ENCODE measurements at regions not wholly inside any gene's neighbourhood (a gene's known extent, or its start where the extent isn't known, plus 50 kb on each side); places are given as distances from the start of the nearest gene placed in this dataset.

- no peak; the same call in 1 of the 2 replicates for TF ChIP-seq ZNF451 (CRISPR knock-in tag; IDR thresholded peaks at IDR 0.05)
- no peak for TF ChIP-seq ZBTB37 (CRISPR knock-in tag; IDR thresholded peaks at IDR 0.05)
- no peak for TF ChIP-seq FOXP1 (IDR thresholded peaks at IDR 0.05)
- TF ChIP-seq FOXP1 (CRISPR knock-in tag; IDR thresholded peaks at IDR 0.05), result no peak
- TF ChIP-seq E2F1 (CRISPR knock-in tag; IDR thresholded peaks at IDR 0.05), result no peak
- no peak for TF ChIP-seq NFKB2 (CRISPR knock-in tag; IDR thresholded peaks at IDR 0.05; ENCODE audit: borderline replicate concordance)
- TF ChIP-seq FOXA3 (CRISPR knock-in tag; IDR thresholded peaks at IDR 0.05), result no peak
- TF ChIP-seq ZSCAN30 (CRISPR knock-in tag; IDR thresholded peaks at IDR 0.05), result no peak
- no peak for TF ChIP-seq ZNF781 (CRISPR knock-in tag; IDR thresholded peaks at IDR 0.05; ENCODE audit: borderline replicate concordance, not compliant biosample characterization)
- peak; percentile 46; the same call in 1 of the 2 replicates for TF ChIP-seq NRL (CRISPR knock-in tag; IDR thresholded peaks at IDR 0.05; ENCODE audit: borderline replicate concordance)
- TF ChIP-seq ZMAT3 (CRISPR knock-in tag; conservative IDR thresholded peaks at IDR 0.05), result no peak; the same call in 1 of the 2 replicates
- TF ChIP-seq MTF2 (CRISPR knock-in tag; IDR thresholded peaks at IDR 0.05; ENCODE audit: borderline replicate concordance), result no peak
- no peak for TF ChIP-seq SP1 (IDR thresholded peaks at IDR 0.05)
- TF ChIP-seq SP1 (CRISPR knock-in tag; IDR thresholded peaks at IDR 0.05), result no peak
- peak; percentile 54; the same call in 1 of the 2 replicates for TF ChIP-seq RCOR2 (CRISPR knock-in tag; IDR thresholded peaks at IDR 0.05)
- no peak for TF ChIP-seq TCF12 (IDR thresholded peaks at IDR 0.05)
- no peak for TF ChIP-seq TCF12 (CRISPR knock-in tag; IDR thresholded peaks at IDR 0.05)
- no peak for TF ChIP-seq RBFOX2 (IDR thresholded peaks at IDR 0.05; ENCODE audit: low read depth, low read length)
- no peak for TF ChIP-seq ZMAT5 (CRISPR knock-in tag; IDR thresholded peaks at IDR 0.05; ENCODE audit: borderline replicate concordance, low read depth)
- no peak for TF ChIP-seq ZNF20 (CRISPR knock-in tag; IDR thresholded peaks at IDR 0.05)
- no peak for TF ChIP-seq ZNF253 (CRISPR knock-in tag; IDR thresholded peaks at IDR 0.05; ENCODE audit: borderline replicate concordance)
- TF ChIP-seq ZNF556 (CRISPR knock-in tag; IDR thresholded peaks at IDR 0.05; ENCODE audit: borderline replicate concordance), result no peak
- peak; percentile 34; the same call in 1 of the 2 replicates for TF ChIP-seq KDM2A (CRISPR knock-in tag; IDR thresholded peaks at IDR 0.05; ENCODE audit: borderline replicate concordance, low read depth)
- peak; percentile 53; the same call in 1 of the 2 replicates for TF ChIP-seq ZBTB7A (CRISPR knock-in tag; IDR thresholded peaks at IDR 0.05)
- TF ChIP-seq ZNF18 (CRISPR knock-in tag; IDR thresholded peaks at IDR 0.05; ENCODE audit: insufficient replicate concordance), result peak; percentile 89
- no peak; the same call in 1 of the 2 replicates for TF ChIP-seq BORCS8-MEF2B (CRISPR knock-in tag; IDR thresholded peaks at IDR 0.05)
- no peak for TF ChIP-seq ZNF816 (CRISPR knock-in tag; IDR thresholded peaks at IDR 0.05; ENCODE audit: borderline replicate concordance)
- TF ChIP-seq HNF4G (IDR thresholded peaks at IDR 0.05; ENCODE audit: borderline replicate concordance, low read depth, low read length), result peak; percentile 86
- TF ChIP-seq HNF4G (CRISPR knock-in tag; IDR thresholded peaks at IDR 0.05; ENCODE audit: borderline replicate concordance, low read depth), result 0 out of 2 replicates have a peak, but pooled peaks have one; percentile 56
- TF ChIP-seq RNF2 (conservative IDR thresholded peaks at IDR 0.05; ENCODE audit: low read depth), result peak; percentile 60; the same call in 1 of the 2 replicates
- TF ChIP-seq ONECUT2 (CRISPR knock-in tag; IDR thresholded peaks at IDR 0.05), result no peak
Observed at GRCh38 chr16:85181739-85182129, 69.5 kb upstream of the CIBAR2 start (continued).
